ENCODE measurements at regions not wholly inside any gene's neighbourhood (a gene's known extent, or its start where the extent isn't known, plus 50 kb on each side); places are given as distances from the start of the nearest gene placed in this dataset.

DNA sequence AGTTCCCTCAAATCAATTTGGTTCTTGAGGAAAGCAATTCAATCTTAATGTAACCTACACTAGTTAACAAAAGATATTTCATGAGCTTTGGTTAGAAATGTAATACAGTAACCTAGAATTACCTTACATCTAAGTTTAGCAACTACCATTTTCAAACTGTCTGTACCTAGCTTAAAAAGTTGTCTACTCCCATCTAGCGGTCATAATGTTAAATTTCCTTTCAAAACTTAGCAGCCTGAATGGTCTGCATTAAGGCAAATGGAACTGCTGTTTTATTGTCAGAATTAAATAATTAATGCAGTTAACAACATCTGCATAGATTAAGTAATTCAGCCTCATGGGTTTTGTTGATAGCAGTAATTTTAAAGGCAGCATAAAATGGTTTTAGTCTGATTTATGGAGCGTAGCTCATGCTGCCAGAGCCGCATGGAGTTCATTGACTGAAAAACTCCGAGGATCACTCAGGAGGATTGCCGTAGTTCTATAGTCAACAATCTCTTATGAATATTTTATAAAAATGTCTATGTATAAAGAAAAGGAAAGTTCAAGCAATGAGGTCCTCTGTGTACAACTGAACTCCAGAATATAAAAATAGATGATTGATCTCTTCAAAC lies 485.4 kb upstream of the MANEA start:
- H2BK120ac ChIP-seq (ENCODE audit: low read depth, low read length, poor library complexity, severe bottlenecking): no peak overlapping the region

More for the DNA sequence above, 485.4 kb upstream of the MANEA start:
- H3K27ac Mint-ChIP-seq: no peak overlapping the region
- H3K27me3 ChIP-seq (ENCODE audit: insufficient read depth, low read length): no peaks in the 10 kb centered on the region
- no peaks in the 10 kb centered on the region for H3K79me2 ChIP-seq (ENCODE audit: insufficient read depth, low read length)
- no peak overlapping the region for H4K8ac ChIP-seq (replicated peaks; ENCODE audit: insufficient read length, low read depth, low read length)
- no peak overlapping the region for H2AFZ ChIP-seq (ENCODE audit: low read length)
- no peak overlapping the region for H3K23ac ChIP-seq (ENCODE audit: insufficient read length, low read depth, low read length)
- no peak overlapping the region for H3K4ac ChIP-seq (ENCODE audit: low read depth, low read length)
- no peaks in the 10 kb centered on the region for H3K9me3 Mint-ChIP-seq
- H2AK5ac ChIP-seq (ENCODE audit: insufficient read length, low read length): no peak overlapping the region
- H3K79me1 ChIP-seq (ENCODE audit: insufficient read depth, low read depth, low read length, poor library complexity, severe bottlenecking): no peaks in the 10 kb centered on the region
- no peaks in the 10 kb centered on the region for H3K9me3 ChIP-seq (ENCODE audit: control insufficient read depth, low read depth, low read length)
- no peak overlapping the region for H3K18ac ChIP-seq (ENCODE audit: insufficient read length, low read depth, low read length)
- no peak overlapping the region for H2BK15ac ChIP-seq (ENCODE audit: low read depth, low read length)
- TF ChIP-seq, protein P1, sequence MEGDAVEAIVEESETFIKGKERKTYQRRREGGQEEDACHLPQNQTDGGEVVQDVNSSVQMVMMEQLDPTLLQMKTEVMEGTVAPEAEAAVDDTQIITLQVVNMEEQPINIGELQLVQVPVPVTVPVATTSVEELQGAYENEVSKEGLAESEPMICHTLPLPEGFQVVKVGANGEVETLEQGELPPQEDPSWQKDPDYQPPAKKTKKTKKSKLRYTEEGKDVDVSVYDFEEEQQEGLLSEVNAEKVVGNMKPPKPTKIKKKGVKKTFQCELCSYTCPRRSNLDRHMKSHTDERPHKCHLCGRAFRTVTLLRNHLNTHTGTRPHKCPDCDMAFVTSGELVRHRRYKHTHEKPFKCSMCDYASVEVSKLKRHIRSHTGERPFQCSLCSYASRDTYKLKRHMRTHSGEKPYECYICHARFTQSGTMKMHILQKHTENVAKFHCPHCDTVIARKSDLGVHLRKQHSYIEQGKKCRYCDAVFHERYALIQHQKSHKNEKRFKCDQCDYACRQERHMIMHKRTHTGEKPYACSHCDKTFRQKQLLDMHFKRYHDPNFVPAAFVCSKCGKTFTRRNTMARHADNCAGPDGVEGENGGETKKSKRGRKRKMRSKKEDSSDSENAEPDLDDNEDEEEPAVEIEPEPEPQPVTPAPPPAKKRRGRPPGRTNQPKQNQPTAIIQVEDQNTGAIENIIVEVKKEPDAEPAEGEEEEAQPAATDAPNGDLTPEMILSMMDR (conservative IDR thresholded peaks at IDR 0.05): peak; percentile 78
- H3T11ph ChIP-seq (ENCODE audit: low read length): no peak overlapping the region
- no peak for DNase-seq
- H2BK5ac ChIP-seq (ENCODE audit: insufficient read length, low read length): no peak overlapping the region
- no CpG with 5 or more reads among the region's 5 CpGs for WGBS (ENCODE audit: extremely low coverage, insufficient read length, low lambda C conversion rate)
- no peak overlapping the region for H2BK12ac ChIP-seq (ENCODE audit: insufficient read length, low read depth, low read length)
- H3K23me2 ChIP-seq (ENCODE audit: insufficient read length, low read depth, low read length, poor library complexity, severe bottlenecking): no peaks in the 10 kb centered on the region
- no peak overlapping the region for H3K4me2 ChIP-seq (ENCODE audit: insufficient read depth, insufficient read length, low read length)
- no peak overlapping the region for H3K56ac ChIP-seq (ENCODE audit: insufficient read length, low read depth, low read length)
- H3K4me1 Mint-ChIP-seq: peaks cover 2 to 4% of the 10 kb centered on the region in 2 experiments; a peak in 2 of 4 replicates
- H4K5ac ChIP-seq (ENCODE audit: insufficient read length, low read depth, low read length): no peak overlapping the region
- no peaks in the 10 kb centered on the region for H3K36me3 Mint-ChIP-seq (ENCODE audit: insufficient read depth in 1 of 3, low read depth in 3 of 3)
- no peak overlapping the region for H3K27ac ChIP-seq (ENCODE audit: insufficient read length, low read depth, low read length)
- H4K91ac ChIP-seq (ENCODE audit: insufficient read length, low read depth, low read length): no peak overlapping the region
- no peaks in the 10 kb centered on the region for H4K20me1 ChIP-seq (ENCODE audit: control insufficient read depth, insufficient read depth, insufficient read length)
- no peaks in the 10 kb centered on the region for H3K4me1 ChIP-seq (ENCODE audit: insufficient read depth, low read length)
- H3K14ac ChIP-seq (ENCODE audit: insufficient read depth, low read length): no peak overlapping the region
- no peak overlapping the region for H2BK20ac ChIP-seq (ENCODE audit: low read depth, low read length, poor library complexity, severe bottlenecking)
- no peak overlapping the region for H3K9ac ChIP-seq (ENCODE audit: extremely low read depth, insufficient read length, low read length)
- H3K27me3 Mint-ChIP-seq (ENCODE audit: low read depth): no peaks in the 10 kb centered on the region
- no peak overlapping the region for H3K4me3 Mint-ChIP-seq

Measured in H9 (cell line).